ENCODE measurements at regions not wholly inside any gene's neighbourhood (a gene's known extent, or its start where the extent isn't known, plus 50 kb on each side); places are given as distances from the start of the nearest gene placed in this dataset.

- DNase-seq: peak; percentile 91
- Mint-ChIP-seq H3K27me3 (ENCODE audit: low read depth) (peaks cover 12% of the 10 kb centered on the region), H3K27ac (no peak overlapping the region; a peak in 1 of 7 replicates), H3K36me3 (ENCODE audit: insufficient read depth in 1 of 3, low read depth in 3 of 3) (peaks cover 0 to 9% (median 0%) of the 10 kb centered on the region in 3 experiments; a peak in 3 of 7 replicates), H3K4me1 (peaks cover 0 to 5% of the 10 kb centered on the region in 2 experiments; a peak in 1 of 4 replicates), H3K9me3 (peaks cover under 1 to 9% of the 10 kb centered on the region in 2 experiments), H3K4me3 (peak overlapping the region in 1 of 2 experiments; percentile 21; a peak in 1 of 5 replicates)
- no peaks in the 10 kb centered on the region for H3K27me3 ChIP-seq (ENCODE audit: insufficient read depth, low read length)
- no peak overlapping the region for H3K23ac ChIP-seq (ENCODE audit: insufficient read length, low read depth, low read length)
- H3T11ph ChIP-seq (ENCODE audit: low read length): no peak overlapping the region
- H2BK120ac ChIP-seq (ENCODE audit: low read depth, low read length, poor library complexity, severe bottlenecking): no peak overlapping the region
- H3K9ac ChIP-seq (ENCODE audit: extremely low read depth, insufficient read length, low read length): no peak overlapping the region
- H3K27ac ChIP-seq (ENCODE audit: insufficient read length, low read depth, low read length): no peak overlapping the region
- H3K4me1 ChIP-seq (ENCODE audit: insufficient read depth, low read length): no peaks in the 10 kb centered on the region
- no peaks in the 10 kb centered on the region for H3K79me1 ChIP-seq (ENCODE audit: insufficient read depth, low read depth, low read length, poor library complexity, severe bottlenecking)
- H2BK15ac ChIP-seq (ENCODE audit: low read depth, low read length): no peak overlapping the region
- H4K20me1 ChIP-seq (ENCODE audit: control insufficient read depth, insufficient read depth, insufficient read length): no peaks in the 10 kb centered on the region
- H2AK5ac ChIP-seq (ENCODE audit: insufficient read length, low read length): no peak overlapping the region
- no peaks in the 10 kb centered on the region for H3K79me2 ChIP-seq (ENCODE audit: insufficient read depth, low read length)
- WGBS (ENCODE audit: extremely low coverage, insufficient read length, low lambda C conversion rate): no CpG with 5 or more reads among the region's 34 CpGs
- peaks cover 4% of the 10 kb centered on the region for H3K9me3 ChIP-seq (ENCODE audit: control insufficient read depth, low read depth, low read length)
- H2BK20ac ChIP-seq (ENCODE audit: low read depth, low read length, poor library complexity, severe bottlenecking): no peak overlapping the region
- H4K8ac ChIP-seq (replicated peaks; ENCODE audit: insufficient read length, low read depth, low read length): no peak overlapping the region
- peak; percentile 80 for TF ChIP-seq CTCF (conservative IDR thresholded peaks at IDR 0.05)
- no peak overlapping the region for H3K18ac ChIP-seq (ENCODE audit: insufficient read length, low read depth, low read length)
- H3K4me2 ChIP-seq (ENCODE audit: insufficient read depth, insufficient read length, low read length): no peak overlapping the region
- H4K91ac ChIP-seq (ENCODE audit: insufficient read length, low read depth, low read length): no peak overlapping the region
- H3K56ac ChIP-seq (ENCODE audit: insufficient read length, low read depth, low read length): no peak overlapping the region
- no peak overlapping the region for H2AFZ ChIP-seq (ENCODE audit: low read length)
- H2BK5ac ChIP-seq (ENCODE audit: insufficient read length, low read length): no peak overlapping the region
- no peak overlapping the region for H2BK12ac ChIP-seq (ENCODE audit: insufficient read length, low read depth, low read length)
- H3K4ac ChIP-seq (ENCODE audit: low read depth, low read length): no peak overlapping the region
- no peak overlapping the region for H4K5ac ChIP-seq (ENCODE audit: insufficient read length, low read depth, low read length)
- H3K14ac ChIP-seq (ENCODE audit: insufficient read depth, low read length): no peak overlapping the region
- no peaks in the 10 kb centered on the region for H3K23me2 ChIP-seq (ENCODE audit: insufficient read length, low read depth, low read length, poor library complexity, severe bottlenecking)
Observed at GRCh38 chr6:17200395-17200794, 80.8 kb upstream of the RBM24 start.

Measured in H9 (cell line).